Caki2 (cell line): ENCODE measurements at regions not wholly inside any gene's neighbourhood (a gene's known extent, or its start where the extent isn't known, plus 50 kb on each side); places are given as distances from the start of the nearest gene placed in this dataset.

Experiments
- DNase-seq: peaks from one replicate; pipeline ENCODE4 v3.0.0-alpha.2; 2015; ENCODE audit warnings: low read depth
- in situ Hi-C: cut with HindIII; loops from 2 replicates; pipeline ENCODE4 v1.10.0; 2016; ENCODE audit warnings: low sequenced_read_pairs, low pct_unique_long_range_greater_than_20kb, mixed read lengths

DNA sequence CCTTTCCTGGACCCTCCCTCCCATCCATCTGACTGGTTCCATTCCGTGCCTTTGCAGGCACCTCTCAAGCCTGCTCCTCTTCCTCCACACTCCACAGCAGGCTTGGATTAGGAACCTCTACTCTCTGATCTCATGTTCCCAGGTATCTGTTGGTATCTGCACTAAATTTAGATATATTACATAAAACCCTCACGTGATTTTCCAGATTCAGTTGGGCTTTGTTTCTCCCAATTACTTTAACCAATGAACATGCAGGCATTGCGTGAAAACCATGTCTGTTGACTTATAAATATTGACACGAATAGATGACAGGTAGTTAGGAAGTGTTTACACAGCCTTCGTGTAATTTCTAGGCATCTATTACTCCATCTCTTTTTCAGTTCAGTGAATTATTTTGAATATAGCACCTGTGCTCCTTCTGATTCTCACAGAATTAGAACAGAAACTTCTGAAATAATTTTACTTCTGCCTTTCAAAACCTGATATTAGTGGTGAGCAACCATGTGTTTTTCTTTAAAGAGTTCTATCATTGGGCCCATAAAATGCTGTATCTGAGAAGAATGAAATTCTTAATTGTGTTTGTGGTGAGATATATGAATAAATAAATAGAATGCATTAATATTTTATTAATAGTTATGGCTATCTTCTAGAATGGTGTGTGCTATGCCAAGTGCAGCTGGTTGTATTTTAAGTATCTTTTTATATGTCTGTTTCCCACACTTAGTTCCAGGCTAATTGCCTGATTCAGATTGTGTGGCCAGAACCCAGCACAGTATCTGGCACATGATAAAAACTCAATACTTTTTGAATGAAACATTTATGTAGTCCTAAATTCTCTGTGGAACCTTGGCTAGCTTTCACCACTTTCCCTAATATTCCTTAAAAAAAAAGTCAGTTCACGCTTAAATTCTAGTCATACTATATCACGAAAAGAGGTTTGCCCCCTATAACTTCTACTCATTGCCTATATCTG lies 304.8 kb downstream of the QDPR start:
- in situ Hi-C loops, result no loop called here

DNA sequence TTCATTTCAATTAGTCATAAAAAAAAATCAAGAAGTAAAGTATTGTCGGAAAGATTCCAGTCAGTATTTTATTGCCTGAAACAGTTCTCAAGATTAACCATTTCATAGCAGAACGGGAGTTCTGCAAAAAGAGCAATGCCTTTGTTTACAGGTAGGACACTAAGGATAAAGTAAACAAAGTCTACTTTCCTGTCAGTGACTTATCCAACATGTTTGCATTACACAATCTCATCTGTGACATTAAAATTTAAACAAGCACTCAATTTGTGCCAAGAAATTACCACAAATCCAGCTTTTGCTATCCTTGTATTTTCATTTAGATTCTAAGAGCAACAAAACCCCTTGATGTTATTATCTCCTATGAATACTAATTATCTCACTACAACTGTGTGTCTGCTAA lies 306.5 kb upstream of the LDB2 start:
- DNase-seq, result no peak
- in situ Hi-C loops, result no loop called here

More for the DNA sequence above, 304.8 kb downstream of the QDPR start:
- no peak for DNase-seq

DNA sequence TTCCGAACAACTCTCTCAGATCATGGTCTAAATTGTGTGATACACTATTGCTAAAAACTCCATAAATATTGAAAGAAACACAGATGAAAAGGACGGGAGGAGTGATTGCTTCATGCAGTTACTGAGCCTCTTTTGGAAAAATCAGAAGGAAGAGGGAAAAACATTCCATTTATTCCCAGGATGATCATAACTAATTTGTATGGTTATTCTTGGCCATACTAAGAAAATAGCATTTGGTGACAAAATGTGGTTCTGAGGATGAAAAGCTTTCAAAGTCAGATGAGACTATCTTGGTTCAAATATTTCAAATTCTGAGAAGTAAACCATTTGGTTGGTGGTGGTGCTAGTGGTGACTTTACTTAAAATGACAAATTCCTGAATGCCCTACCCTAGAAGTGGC lies 305.4 kb upstream of the LDB2 start:
- in situ Hi-C loops, result no loop called here
- no peak for DNase-seq

DNA sequence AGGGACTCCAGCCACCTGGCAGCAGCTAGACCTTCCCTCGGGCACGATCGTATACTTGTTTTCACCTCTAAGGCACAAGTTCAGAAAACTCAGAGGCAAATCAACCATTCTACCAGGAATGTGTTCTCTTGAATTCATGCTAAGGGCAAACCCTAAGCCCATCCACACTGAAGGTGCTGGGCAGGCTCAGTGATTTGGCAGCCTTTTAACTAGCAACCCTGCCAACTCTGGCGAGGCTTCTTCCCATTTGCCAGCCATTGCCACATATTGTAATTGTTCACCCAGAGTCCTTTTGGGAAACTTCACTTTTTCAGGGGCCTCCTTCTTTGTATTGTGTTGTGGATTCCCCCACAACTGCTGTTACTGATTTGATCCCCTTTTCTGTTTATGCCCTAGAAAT lies 298.6 kb upstream of the LDB2 start:
- in situ Hi-C loops, result no loop called here

DNA sequence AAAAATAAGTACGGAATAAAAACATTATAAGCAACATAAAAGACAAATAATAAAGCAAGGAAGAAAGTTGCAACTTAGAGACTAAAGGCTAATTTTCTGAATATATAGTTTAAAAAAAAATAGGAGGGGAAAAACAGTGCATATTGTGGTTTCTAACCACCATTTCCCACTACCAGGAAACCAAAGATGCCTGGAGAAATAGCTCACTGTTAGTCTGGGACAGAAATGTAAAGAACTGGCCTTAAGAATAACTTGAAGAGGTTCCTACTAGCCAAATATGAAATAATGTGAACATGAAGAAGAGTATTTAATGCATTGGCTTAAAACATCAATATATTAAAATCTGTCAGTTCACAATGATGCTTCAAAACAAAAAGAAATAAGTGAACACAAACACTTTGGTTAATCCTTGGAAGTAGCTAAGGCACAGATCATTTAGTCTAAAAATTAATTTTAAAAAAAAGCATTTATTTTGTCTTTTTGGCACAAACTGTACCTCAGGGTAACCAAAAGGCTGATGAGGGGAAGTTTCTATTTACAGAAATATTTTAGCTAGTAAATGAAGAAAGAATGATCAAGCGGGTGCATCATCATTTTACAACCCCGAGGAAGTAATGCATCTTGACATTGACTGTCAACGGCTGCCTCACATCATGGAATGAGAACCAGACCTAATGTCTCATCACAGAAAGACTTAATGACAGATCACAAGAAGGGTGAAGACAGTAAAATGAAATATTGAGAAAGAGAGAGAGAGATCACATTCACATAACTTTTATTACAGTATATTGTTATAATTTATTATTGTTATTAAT lies 297.2 kb upstream of the LDB2 start:
- no peak for DNase-seq
- in situ Hi-C loops, result no loop called here

More for the DNA sequence above, 298.6 kb upstream of the LDB2 start:
- DNase-seq, result no peak

DNA sequence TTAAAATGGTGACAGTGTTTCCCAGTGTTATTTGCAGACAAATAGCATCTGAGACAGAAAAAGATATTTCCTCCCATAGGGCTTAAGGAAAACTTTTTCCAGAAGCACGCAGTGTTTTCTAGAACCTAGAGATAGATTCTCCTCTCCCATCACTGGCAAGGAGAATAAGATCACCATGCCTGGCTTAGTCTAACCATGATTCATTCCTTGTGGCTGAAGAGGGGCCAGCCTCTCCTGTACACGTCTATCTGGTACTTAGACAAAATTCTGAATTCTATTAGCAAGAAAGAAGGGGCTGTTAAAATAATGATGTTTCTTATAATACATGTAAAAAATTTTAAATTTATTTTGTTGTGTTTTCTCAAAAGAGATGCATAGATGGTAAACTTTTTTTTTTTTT lies 296.1 kb upstream of the LDB2 start:
- no peak for DNase-seq
- in situ Hi-C loops, result no loop called here

DNA sequence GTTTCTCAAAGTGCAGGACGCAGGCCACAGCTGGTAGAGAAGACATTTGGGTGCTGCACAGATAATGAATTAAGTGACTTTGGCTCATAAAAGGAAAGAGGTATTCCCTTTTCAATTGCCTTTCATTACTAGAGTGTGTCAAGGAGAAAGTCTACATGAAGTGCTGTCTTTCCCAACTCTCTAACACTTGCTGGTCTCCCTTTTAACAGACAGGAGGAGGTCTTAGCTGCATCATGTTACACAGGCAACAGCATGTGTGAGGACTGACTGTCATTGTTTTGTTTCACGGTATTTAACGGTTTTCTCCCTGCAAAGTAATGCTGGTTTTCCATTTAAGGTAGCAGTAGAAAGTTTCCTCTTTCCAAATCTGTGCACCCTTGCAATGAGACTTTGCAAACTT lies 291.3 kb upstream of the LDB2 start:
- in situ Hi-C loops, result no loop called here

DNA sequence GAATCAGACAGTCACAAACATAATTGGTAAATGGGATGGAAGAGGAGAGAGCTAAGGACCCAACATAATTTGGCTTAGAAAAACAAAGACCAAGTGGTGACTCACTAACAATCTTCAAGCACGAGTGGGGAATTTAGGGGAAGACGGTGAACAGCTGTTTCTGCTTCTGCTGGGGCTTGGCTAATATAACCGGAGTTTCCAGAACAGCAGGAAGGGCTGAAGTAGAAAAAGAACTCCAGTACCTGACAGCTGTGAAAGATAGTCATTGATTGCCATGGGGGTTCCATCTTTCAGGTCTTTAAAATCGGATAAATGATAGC lies 290.9 kb upstream of the LDB2 start:
- DNase-seq, result no peak
- in situ Hi-C loops, result no loop called here

More for the DNA sequence above, 291.3 kb upstream of the LDB2 start:
- no peak for DNase-seq

DNA sequence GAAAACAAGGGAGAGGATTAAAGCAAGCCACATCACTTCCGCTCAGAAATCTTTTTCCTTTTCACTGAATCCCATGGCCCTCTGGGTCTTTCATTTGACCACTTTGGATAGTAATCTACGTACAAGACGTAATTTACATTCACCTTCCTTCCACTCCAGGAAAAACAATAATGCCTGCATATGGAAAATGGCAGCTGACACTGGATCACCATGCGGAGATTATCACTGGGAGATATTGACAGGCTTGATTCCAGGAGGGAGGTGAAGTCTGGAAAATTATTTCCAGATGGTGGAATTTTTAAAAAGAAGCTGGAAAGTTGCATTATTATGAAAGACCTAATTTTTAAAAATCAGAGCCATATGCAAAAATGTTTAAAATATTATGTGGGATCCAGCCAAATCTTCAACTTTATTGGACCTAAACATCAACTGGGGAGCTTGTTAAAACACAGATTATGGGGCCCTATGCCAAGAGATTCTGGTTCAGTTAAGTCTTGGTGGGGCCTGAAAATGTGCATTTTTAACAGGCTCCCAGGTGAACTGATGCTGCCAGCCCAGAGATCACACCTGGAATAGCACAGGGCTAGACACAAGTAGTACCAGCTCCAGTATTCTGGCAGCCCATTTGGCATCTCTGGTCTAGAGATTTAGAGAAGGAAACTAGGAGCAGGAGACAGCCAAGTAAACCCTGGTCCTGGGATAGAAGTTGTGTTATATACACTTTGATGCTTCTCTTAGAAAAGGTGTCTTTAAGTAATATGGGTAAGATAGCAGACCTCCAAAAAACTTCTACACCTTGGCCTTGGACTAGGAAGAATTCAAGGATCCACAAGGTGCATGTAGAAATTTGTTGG lies 290.3 kb upstream of the LDB2 start:
- no peak for DNase-seq
- in situ Hi-C loops, result no loop called here

DNA sequence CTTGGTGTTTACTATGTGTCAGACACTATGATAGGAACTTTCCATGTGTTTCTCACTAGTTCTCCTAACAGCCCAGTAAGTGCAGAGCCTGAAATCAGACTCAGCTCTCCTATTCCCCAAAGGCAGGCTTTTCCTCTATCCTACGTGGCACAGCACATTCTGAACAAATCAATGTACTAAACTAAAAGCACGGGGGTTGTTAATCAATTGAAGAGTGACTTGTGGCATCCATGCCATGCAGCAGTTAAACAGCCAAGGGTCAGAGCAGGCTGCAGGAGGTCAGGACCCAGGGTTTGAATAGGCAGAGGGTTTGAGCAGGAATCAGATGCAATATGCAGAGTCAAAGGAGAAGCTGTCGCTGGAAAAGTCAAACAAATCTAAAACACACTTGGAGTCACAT lies 289.7 kb upstream of the LDB2 start:
- in situ Hi-C loops, result no loop called here
- no peak for DNase-seq

DNA sequence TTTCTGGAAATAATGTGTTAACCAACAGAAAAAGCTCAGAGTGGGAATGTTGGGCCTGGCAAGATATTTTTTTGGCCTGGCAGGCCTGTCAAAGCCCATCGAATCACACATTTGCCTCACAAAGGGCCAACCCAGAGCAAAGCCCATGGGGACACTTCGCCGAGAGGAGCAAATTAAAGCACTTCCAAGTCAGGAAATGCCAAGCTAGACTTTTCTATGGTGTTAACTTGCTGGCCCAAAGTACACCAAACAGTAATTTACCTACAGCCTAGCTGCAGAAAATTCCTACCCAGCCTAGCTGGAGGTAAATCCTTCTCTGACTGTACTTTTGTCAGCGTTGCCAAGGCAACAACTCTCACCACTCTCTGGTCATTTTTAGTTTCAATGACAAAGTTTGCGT lies 288.6 kb upstream of the LDB2 start:
- in situ Hi-C loops, result no loop called here

DNA sequence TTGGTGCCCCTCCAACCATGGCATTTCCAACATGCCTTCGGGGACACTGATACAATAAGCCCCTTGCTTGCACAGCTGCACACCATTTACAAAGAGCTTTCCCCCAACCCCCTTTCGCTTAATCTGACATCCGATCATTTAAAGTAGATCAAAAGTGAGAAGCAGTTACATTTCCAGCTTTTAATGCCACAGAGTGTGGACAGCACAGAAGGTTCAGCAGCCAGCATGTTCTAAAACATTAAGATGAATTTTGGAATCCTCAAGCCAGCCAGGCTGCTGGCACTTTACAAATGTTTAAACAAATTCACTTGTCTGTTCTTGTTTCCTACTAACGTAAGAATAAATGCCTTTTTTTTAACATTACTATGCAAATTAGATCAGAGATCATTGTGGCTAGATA lies 284.4 kb upstream of the LDB2 start:
- DNase-seq, result no peak
- in situ Hi-C loops, result no loop called here

More for the DNA sequence above, 288.6 kb upstream of the LDB2 start:
- no peak for DNase-seq

DNA sequence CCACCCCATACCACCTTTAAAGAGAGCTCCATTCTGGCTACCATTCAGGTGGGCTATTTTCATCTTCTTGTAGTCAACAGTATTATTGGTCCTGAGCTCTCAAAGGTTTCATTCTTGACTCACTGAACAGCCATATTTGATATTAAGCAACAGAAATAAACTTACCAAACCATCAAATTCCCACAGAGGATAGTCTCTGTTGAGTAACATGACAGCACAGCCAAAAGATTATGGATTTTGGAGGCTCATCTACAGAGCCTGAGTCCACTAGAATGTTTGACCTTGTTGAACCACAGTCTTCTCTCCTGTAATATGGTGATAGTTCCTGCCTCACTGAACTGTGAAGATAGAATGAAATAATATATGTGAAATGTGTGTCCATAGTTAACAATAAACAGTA lies 276.3 kb upstream of the LDB2 start:
- DNase-seq, result no peak
- in situ Hi-C loops, result no loop called here

DNA sequence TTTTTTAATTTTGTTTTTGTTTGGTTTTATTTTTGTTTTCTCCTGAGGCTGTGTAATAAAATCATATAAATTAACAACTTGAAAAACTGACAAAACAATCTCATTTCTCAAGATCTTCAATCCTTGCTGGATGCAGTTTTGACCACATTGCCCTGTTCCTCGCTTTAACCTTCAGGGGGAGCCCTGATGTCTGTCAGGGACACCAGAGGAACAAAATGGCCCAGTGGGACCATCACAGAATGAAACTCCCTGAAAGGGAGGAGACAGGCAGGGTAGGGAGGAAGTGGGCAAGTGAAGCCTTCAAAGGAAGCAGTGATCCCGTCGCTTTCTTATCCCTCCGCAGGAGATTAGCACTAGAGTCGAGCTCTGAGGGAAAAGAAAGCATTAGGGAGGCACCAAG lies 274.9 kb upstream of the LDB2 start:
- in situ Hi-C loops, result no loop called here
- DNase-seq, result no peak

DNA sequence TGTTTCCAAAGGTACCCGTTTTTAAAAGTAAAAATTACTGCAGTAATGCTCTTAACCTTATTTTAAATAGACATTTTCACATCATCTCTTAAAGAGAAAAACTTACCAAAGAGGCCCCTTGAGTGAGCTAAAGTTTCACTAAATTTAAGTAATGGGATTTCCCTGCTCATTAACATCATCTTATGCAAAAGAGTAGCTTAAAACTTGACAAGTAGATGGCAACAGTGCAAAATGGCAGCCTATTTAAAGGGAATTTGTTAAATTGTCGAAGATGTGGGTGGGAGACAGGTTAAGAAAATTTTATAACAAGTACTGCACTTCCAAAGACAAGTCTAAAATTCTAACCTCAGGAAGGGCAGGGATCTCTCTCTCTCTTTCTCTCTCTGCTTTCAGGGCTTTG lies 271.7 kb upstream of the LDB2 start:
- no peak for DNase-seq
- in situ Hi-C loops, result no loop called here

DNA sequence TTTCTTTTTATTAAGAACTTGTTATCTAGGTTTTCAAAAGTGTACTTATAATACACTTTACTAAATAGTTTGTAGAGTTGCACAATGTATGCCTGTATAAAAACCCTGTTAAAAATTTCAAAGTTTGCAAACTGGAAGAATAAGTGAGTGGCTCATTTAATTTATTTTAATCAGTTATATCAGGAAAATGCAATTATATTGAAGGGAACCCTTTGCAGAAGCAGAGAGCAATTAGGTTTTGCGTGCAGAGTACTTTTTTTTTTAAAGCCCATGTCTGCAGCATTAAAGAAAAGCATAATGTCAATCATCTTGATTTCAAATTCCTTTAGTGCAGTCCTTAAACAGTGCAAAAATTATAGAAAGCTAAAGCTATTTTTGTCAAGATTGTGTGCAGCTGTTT lies 271.3 kb upstream of the LDB2 start:
- in situ Hi-C loops, result no loop called here
- no peak for DNase-seq

DNA sequence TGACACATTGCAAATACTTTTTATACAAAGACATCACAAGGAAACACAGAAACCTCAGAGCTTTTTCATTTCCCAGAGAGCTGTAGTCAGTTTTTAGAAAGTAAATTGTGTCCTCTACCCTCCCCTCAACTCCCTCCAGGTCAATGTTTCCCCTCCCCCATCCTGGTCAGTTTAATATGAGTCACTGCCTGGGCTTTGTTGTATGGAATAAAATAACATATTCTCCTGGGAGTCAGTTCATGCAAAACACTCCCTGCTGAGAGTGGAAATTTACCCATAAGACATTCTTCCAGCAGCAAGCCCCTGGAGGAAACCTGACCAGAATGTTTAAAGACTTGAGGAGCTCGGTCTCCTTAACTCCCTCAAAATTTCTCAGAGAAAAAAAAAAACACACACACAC lies 270.1 kb upstream of the LDB2 start:
- in situ Hi-C loops, result no loop called here
- peak; percentile 8 for DNase-seq

DNA sequence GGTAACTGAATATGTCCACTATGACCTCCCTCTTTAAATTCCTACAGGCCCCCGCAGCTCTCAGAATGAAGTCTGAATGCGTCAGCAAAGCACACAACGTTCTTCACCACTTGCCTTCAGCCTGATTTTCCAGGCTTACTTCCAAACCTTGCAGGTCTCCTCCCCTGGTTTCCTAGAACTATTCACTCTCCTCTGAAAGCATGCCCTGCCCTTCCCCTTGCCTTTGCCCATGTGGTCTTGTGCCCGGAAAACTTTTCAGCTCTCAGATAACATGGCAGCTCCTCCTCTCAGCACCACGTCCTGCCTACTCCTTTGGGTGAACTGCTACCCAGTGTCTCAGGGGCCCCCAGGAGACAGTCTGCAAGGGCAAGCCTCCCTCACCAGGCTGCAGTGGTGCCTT lies 268.5 kb upstream of the LDB2 start:
- in situ Hi-C loops, result no loop called here
- no peak for DNase-seq

DNA sequence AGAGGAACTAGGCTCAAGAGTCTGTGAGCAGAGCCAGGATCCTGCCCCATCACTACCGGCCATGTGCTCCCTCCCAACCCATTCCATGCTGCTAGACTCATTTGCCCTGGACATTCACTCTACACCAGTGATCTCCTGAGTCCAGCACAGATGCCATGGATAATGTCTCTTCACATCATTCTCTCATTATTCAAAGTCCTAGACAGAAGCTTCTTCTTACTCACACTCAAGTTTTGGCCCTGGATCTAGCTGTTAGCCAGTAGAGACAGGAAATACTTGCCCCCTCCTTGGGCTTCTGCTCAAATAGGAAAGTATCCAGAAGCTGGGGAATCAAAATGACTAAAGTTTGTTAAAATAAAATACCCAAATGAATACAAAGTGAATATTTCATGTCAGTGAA lies 266.8 kb upstream of the LDB2 start:
- DNase-seq, result no peak
- in situ Hi-C loops, result no loop called here
